NCI-H345 treated with DMSO at 0.1 percent for 48 hours (cell line): ENCODE measurements at regions not wholly inside any gene's neighbourhood (a gene's known extent, or its start where the extent isn't known, plus 50 kb on each side); places are given as distances from the start of the nearest gene placed in this dataset.

Experiments
- DNase-seq: peaks from one replicate; lab custom pipeline; 2025; ENCODE audit not compliant: unreplicated experiment; lab: John Stamatoyannopoulos, UW

DNA sequence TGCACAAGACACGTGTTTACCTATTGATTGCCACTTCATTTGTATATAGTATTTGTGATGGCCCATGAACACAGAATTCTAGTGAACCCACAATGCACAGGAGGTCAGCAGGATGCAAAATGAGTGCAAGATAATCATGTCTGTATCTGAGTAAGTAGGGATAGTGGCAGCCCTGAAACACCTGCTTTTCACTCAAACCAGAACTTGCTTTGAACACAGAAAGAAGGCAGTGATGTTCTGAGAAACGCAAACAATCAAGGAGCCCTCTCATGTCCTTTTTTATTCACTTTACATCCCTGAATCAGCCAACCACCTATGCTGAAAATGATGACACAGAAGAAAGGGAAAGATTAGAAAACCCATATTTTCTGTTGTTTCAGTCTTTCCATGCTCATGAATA, 170.4 kb upstream of the AVPR1A start:
- no peak for DNase-seq

DNA sequence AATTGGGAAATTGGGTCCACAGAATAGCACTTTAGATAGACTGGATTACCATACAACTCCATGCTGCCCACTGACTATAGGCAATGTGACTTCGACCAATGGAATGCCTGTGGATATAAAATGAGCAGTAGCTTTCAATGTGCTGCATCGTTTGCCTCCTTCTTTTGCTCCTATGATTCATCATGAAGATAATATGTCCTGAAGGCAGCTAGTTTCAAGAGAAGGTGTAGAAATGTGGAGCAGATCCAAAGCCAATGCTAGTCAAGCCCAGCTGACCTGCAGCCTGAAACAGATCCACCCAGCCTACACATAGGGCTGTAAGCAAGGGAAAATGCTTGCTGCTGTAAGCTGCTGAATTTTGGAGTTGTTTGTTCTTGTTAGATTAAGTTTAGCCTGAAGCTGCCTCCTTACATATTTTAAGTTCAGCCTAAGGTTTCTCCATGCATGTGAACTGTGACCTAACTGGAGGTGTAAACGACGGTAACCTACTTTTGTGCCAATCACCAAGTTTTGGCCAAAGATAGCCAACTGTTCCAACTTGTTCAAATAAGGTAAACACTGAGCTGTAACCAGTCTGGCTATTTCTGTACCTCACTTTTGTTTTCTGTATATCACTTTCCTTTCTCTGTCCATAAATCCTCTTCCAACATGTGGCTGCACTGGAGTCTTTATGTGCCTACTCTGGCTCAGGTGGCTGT, 169.1 kb upstream of the AVPR1A start:
- DNase-seq, result no peak

DNA sequence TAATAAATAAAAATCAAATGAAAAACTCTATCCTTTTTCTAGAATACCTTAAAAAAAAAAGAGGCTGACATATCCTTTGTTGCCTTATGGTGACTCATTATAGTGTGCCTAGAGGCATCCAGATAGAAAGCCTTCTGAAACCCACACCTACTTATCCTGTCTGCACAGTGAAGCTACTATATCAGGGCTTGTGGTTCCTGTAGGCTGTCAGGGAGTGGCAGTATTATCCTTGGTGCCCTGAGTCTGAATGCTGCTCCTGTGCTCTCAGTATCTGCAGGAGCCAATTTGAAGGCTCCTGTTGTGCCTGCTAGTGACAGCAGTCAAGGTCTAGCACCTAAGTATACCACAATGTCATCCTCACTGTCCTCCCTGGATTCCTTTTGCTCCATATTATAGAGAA, 168.4 kb upstream of the AVPR1A start:
- DNase-seq, result no peak

DNA sequence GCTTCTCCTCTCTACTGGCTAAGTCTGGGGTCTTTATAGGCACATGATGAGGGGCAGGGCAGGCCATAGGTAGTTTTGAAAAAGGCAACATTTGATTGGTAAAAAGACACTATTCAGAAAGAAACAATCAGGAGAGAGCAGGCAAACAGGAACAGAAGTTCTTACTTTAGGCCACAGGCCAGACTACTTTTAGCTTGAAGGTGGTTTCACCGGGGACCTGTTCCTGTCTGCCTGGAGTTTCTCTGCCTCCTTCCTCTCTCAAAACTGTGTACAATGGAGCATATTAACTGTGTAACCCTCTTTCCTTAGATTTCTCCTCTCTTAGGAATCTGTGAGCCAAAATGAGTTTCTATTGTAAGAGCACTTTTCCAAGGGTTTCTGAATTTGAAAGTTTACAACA, 167.9 kb upstream of the AVPR1A start:
- no peak for DNase-seq

DNA sequence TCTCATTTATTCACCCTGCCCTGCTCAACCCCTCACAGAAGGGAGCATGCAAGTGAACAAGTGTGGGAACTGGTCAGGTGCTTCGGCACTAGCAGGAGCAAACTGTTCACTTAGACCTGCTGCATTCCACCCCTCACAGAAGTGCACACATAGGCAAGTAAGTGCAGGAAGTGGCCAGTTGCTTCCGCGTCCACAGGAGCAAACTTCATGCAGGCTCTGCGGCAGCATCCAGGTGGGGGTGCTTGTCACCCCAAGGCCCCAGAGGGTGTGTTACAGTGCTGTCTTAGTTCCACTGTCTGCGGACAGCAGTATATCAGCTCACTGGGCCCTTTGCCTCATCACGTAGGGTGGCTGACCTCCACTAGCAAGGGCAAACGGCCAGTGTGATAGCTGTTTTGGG, 167.3 kb upstream of the AVPR1A start:
- DNase-seq, result no peak

DNA sequence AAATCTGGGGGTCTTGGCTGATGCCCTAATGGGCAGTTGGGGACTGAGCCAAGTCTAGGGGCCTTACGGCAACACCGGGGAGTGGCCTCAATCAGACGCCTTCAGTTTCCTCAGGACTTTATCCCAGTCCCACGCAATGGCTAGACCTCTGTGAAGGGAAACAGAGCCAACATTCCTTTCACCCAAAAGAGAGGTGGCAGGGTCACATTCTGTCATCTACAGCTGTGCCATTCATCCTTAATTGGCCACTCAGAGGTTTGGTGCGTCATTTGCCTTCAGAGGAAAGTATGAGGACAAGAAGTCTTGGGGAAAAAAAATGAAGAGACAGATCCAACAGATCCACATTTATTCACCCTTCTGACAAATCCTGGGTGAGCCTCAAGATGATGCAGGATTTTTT, 166.9 kb upstream of the AVPR1A start:
- no peak for DNase-seq

DNA sequence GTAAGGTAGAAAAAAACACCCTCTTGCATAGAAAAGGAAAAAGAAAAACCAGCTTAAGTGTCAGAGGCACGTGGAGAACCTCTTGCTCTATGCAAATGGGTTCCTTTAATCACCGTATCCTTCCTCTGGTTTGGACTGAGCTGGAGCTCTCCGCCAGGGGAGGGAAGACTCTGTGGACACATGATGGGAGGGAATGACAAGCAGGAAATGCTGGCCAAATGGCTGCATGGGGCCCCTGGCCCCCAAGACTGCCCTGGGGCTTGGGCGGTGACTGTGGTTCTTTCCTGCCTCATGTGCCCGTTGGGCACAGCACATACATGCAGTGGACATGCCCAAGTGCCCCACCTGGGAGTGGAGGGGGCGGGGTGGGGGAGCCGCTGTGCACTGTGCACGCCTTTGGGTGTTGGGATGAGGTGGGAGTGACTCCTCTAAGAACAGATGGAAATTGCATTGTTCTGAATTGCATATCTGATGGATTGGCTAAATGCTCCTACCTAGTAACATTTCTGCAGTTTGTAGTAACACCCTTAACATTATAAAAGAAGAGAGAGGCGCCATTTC, 166.4 kb upstream of the AVPR1A start:
- no peak for DNase-seq

DNA sequence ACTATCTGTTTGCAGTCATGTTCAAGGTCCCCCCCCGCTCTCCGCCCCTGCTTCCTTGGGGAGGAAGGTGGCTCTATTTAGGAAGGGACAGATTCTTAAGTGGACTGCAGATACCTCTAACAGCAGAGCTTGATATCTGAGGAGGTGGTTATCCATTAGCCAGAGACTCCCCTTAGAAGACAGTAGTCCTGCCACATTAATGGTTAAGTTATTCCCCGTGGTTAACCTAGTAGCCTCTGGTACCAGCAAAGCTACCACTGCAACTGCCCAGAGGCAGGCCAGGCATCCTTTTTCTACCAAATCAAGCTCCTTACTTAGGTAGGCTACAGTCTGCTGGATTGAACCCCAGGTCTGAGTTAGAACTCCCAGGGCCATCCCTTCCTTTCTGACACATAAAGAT, 162.1 kb upstream of the AVPR1A start:
- DNase-seq, result no peak

DNA sequence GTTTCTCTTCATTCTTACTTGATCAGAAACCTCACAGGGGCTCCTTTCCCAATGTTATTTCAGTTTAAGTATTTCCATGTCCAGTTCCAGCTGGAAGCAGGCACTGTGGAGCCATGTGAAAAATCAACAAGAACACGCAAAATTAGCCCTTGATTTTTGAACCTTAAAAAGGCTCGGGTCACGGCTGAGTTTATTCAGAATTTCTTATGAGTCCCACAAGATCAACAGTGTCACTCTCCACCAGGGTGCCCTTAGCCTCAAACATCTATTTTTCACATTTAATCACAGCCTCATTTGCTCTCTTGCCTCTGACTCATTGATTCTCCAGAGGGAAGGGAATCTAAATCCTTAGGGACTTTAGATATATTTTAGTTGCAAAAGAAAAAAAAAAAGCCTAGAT, 157.7 kb upstream of the AVPR1A start:
- no peak for DNase-seq

DNA sequence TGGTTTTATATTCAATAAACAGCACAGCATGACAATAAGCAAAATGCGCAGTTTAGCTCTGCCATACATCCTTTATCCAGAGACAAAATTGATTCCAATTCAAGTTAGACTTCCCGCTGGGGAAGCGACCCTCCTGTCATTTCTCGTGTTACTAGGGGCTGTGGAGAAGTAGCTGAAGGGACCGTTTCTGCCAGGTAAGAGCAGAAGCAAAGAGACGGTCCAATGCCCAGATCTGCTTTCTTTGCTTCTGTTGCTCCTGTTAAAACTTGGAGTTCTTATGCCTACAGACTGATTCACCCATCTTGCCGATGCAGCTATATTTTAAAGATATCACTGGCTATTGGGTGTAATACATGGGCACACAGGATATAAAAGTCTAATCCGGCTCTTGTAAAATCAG, 156.8 kb upstream of the AVPR1A start:
- no peak for DNase-seq

DNA sequence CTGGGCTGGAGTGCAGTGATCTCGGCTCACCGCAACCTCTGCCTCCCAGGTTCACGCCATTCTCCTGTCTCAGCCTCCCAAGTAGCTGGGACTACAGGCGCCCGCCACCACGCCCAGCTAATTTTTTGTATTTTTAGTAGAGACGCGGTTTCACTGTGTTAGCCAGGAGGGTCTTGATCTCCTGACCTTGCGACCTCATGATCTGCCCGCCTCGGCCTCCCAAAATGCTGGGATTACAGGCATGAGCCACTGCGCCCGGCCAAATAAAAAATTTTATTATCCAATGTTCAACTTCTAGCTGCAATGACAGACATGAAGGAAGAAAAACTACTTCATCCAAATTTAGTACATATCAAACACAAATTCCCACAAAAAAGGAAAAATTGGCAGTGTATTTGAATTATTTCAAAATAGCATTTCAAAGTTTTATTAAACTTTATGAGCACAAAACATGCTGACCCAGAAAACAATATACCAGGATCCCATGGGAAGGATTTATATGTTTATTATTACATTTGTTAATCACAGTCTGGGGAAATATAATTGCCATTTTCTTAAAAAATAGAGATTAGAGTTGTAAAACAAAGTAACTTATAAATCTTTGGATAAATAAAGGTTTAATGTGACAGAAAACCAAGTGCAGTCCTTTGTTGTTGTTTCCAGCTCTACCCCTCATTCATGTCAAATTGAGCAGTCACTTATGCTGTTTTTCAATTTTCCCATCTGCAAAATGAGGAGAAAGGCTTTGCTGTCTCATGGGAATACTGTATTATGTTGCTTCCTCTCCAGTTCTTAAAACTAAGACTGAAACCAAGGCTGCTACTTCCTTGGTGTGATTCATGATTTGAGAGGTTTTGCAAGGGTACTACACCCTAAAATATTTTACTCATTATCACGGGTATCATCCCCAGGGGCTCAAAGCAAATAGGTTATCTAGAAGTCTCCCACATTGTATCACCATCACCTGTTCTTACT, 155.2 kb upstream of the AVPR1A start:
- no peak for DNase-seq

DNA sequence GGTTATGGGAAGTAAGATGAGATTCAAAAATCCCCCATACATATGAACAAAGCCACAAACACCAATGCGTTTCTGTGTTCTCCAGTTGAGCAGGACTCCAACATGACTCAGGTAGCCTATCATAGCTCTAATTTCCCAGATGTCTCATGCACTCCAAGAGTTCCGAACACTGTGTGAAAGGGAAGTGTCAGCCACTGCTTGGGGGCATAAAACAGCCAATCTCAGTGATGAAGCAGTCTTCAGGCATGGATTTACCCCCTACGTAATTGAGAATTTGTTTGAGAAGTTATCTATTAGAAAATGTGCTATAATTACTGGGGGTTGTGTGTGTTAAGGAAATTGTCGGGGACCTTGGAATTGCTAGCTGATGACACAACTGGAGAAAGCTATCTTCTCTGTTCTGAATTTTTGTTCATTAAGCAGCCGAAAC, 153.9 kb upstream of the AVPR1A start:
- no peak for DNase-seq

DNA sequence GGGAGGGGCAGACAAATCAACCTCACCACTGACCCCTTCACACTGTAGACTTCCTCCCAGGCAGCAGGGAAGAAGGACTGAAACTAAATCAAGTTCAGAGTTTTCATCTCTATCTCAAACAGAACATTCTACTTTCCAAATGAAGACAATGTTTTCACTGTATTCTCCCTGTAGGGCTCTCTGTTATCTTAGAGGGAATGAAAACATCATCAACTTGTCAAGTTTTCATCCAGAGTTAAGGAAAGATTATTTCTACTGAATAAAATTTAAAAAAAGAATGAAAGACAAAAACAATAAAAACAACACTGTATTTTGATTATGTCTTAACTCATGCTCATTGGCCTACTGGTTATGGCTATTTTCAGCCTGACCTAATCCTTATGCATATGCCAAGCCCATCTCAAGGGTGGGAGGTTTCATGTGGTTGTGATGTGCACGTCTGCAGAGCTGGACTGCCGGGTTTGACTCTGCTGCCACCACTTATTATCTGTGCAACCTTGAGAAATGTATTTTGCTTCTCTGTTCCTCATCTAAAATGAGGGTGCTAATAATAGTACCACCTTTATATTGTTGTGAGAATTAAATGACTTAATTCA, 152.0 kb upstream of the AVPR1A start:
- DNase-seq, result no peak

DNA sequence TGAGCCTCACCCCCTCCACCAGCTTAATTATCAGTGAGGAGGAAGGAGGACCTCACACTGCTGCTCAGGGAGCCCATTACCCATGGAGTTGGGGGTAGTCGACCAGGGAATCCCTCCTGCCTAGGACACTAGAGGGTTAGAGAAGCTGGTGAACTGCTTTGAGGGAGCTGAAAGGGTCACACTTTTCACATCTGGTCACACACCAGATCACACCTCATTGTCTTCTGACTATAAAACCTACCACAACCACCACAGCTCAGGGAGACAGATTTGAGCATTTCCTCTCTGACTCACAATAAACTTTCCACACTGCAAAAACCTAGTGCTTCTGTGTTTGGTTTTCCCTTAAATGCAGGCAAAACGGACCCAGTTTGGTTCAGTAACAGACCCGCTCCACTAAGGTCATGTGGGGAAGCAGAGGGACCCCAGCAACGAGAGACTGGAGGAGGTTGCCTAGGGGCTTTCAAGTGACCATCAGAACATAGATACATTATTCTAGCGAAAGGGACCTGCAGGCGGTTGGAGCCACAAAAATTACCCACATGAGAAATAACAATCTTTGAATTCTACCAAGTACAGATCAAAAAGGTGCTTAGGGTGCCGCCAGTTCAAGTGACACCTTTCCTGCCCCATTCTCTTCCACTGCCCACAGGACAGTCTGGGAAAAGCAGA, 151.4 kb upstream of the AVPR1A start:
- no peak for DNase-seq

DNA sequence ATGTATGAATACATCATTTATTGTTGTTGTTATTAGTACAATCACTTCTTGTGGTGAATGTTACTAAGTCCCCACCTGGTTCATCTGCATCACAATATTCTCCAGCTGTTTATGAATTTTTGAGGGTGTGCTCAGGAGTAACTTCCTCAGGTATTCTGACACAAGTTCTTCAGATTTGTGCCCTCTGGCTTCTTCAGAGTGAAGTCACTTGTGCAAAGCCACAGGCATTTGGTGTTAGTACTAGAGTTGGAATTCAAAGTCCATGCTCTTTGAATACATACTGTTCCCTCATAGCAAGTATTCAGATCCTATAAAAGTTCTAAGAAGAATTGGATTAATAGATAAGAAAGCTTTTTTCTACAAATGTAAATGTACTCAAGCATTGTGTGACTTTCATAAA, 150.3 kb upstream of the AVPR1A start:
- no peak for DNase-seq

DNA sequence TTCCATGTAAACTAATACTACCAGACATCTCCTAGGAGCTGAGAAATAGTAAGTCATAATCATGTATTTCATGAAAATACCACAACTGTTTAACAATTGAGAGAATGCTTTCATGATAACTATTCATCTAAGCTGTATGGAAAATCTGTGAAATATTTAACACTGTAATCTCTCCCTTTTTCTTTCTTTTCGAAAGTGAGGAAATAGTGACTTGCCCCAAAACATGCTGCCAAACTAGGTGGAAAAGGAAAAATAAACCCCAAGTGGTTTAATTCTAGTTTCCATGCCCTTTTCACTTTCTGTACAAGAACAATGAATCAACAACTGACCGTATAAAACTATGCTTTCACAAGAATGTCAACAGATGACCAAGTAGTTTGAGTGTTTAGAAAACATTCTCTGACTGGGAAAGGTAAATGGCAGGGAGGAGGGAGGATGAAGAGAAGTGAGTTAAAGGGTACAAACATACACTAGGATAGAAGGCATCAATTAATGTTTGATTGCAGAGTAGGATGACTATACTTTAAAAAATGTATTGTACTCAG, 147.5 kb upstream of the AVPR1A start:
- no peak for DNase-seq

DNA sequence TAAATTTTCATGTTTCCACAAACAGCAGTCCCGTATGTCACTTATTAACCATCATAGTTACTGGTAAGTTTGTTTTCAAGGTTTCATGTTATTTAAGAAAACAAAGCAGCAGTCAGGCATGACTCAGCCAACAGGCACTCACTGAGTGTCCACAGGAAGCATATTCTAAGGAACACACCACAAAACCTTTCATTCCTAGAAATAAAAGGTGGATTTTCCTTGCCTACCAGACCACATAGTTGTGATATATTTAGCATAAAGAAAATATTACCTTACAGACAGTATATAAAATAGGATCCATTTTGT, 143.3 kb upstream of the AVPR1A start:
- no peak for DNase-seq

DNA sequence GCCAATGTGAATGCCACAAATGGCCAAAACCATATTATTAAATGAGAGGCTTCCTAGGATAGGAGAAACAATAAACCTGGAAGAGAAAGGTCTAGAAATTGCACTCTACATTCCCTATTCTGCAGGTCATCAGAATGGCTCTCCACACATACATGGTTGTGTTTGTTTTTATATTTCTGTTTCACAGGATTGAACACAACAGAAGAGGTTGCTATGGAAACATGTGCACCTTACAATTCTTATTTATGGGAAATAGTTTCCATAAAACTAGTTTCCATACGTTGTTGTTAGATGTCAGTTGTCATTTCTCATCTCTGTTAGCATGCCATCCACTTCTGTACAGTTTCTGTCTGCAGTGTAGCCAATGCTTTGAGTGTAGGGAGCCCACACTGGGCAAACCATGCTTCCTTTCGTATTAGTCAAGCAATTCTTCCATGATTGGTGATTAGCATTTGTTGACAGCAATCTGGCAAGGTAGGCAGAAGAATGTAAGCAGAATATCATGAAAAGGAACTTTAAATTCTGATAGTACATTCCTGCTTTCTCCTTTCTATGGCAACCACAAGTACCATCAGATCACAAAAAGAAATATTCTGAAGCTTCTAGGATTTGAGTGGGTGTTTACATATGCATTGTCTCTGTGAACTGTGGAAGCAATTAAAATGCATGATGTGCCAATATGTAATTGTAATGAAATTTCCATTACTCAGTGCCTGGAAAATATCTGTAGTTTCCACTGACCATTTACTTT, 141.6 kb upstream of the AVPR1A start:
- DNase-seq, result no peak

DNA sequence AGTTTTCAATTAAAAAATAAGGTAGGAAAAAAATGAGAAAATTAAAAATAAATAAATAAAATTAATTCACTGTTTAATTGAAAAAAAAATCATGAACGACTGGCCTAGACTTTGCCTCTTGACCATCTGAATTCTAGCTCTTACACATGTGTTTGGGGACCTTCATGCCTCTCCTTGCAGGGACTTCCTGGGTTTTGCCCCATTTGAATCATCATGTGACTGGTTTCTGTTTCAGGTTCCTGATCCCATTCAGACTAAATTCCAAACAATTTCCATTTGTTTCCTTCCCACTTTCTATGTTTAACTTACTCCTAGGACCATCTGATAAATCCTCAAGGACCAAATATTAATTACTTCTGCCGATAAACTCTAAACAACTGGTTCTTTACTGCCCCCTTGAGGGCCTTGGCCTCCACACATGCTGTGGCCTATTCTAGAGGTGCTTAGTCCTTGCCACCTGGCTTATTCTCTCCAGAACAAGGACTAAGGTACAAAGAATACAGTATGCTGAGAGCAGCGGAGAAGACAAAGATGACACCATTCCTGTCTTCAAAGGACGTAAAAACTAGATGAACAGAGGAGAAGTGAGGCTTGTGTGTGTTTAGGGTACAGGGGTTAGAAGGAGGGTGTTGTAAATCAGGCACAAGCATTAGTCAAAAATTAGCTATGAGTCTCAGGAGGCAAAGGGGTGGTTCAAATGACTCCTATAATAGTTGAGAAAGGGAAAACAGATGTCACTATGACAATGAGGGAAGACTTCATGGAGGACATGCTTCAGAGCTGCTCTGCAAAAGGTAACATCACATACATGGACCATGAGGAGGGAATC, 125.8 kb upstream of the AVPR1A start:
- peak; percentile 49 for DNase-seq
